ENCODE measurements at regions not wholly inside any gene's neighbourhood (a gene's known extent, or its start where the extent isn't known, plus 50 kb on each side); places are given as distances from the start of the nearest gene placed in this dataset.

- no peak overlapping the region for H3K27ac ChIP-seq
Observed at GRCh38 chr4:174131901-174132300, 151.6 kb downstream of the FBXO8 start.

GRCh38 chr4:174122705-174123104 is 160.8 kb downstream of the FBXO8 start:
- no peak overlapping the region for H3K27ac ChIP-seq

More at GRCh38 chr4:174131901-174132300, 151.6 kb downstream of the FBXO8 start:
- no peak overlapping the region for H3K4me3 ChIP-seq

GRCh38 chr4:174120446-174121295 is 162.8 kb downstream of the FBXO8 start:
- peak overlapping the region in 4 of 7 experiments; percentile 9 to 39 (median 12) for H3K4me3 ChIP-seq

More at GRCh38 chr4:174122705-174123104, 160.8 kb downstream of the FBXO8 start:
- H3K4me3 ChIP-seq = no peak overlapping the region

GRCh38 chr4:174119830-174120229 is 163.6 kb downstream of the FBXO8 start:
- Histone ChIP-seq H3K27ac (no peak overlapping the region), H3K4me3 (peak overlapping the region in 3 of 7 experiments; percentile 11 to 39 (median 13))

More at GRCh38 chr4:174120446-174121295, 162.8 kb downstream of the FBXO8 start:
- no peak overlapping the region for H3K27ac ChIP-seq

- no peak overlapping the region for H3K27ac ChIP-seq
- H3K4me3 ChIP-seq = no peak overlapping the region
Observed at GRCh38 chr4:174119051-174119450, 164.4 kb downstream of the FBXO8 start.

- no peak overlapping the region for H3K4me3 ChIP-seq
- H3K27ac ChIP-seq = no peak overlapping the region
Observed at GRCh38 chr4:174118171-174118570, 165.3 kb downstream of the FBXO8 start.

- no peak overlapping the region for H3K4me3 ChIP-seq
- no peak overlapping the region for H3K27ac ChIP-seq
Observed at GRCh38 chr4:174117445-174117844, 166.0 kb downstream of the FBXO8 start.

GRCh38 chr4:174116021-174116420 is 167.4 kb downstream of the FBXO8 start:
- no peak overlapping the region for H3K27ac ChIP-seq
- no peak overlapping the region for H3K4me3 ChIP-seq

GRCh38 chr4:174111422-174111821 is 172.0 kb downstream of the FBXO8 start:
- H3K27ac ChIP-seq = no peak overlapping the region

GRCh38 chr4:174110180-174110579 is 173.3 kb downstream of the FBXO8 start:
- no peak overlapping the region for H3K4me3 ChIP-seq
- H3K27ac ChIP-seq = no peak overlapping the region

More at GRCh38 chr4:174111422-174111821, 172.0 kb downstream of the FBXO8 start:
- no peak overlapping the region for H3K4me3 ChIP-seq

- Histone ChIP-seq H3K27ac (no peak overlapping the region), H3K4me3 (no peak overlapping the region)
Observed at GRCh38 chr4:174107746-174108354, 175.6 kb downstream of the FBXO8 start.

- no peak overlapping the region for H3K27ac ChIP-seq
Observed at GRCh38 chr4:174105202-174105601, 178.3 kb downstream of the FBXO8 start.

GRCh38 chr4:174100910-174101309 is 182.6 kb downstream of the FBXO8 start:
- Histone ChIP-seq H3K4me3 (no peak overlapping the region), H3K27ac (no peak overlapping the region)

More at GRCh38 chr4:174105202-174105601, 178.3 kb downstream of the FBXO8 start:
- H3K4me3 ChIP-seq = no peak overlapping the region

- Histone ChIP-seq H3K4me3 (no peak overlapping the region), H3K27ac (no peak overlapping the region)
Observed at GRCh38 chr4:174099712-174100111, 183.8 kb downstream of the FBXO8 start.

GRCh38 chr4:174096999-174097398 is 186.5 kb downstream of the FBXO8 start:
- no peak overlapping the region for H3K27ac ChIP-seq
- H3K4me3 ChIP-seq = no peak overlapping the region

- Histone ChIP-seq H3K27ac (no peak overlapping the region), H3K4me3 (no peak overlapping the region)
Observed at GRCh38 chr4:174096456-174096855, 187.0 kb downstream of the FBXO8 start.

GRCh38 chr4:174091130-174091529 is 192.3 kb downstream of the FBXO8 start:
- Histone ChIP-seq H3K4me3 (no peak overlapping the region), H3K27ac (no peak overlapping the region)

- no peak overlapping the region for H3K27ac ChIP-seq
- no peak overlapping the region for H3K4me3 ChIP-seq
Observed at GRCh38 chr4:174089711-174090110, 193.8 kb downstream of the FBXO8 start.

- no peak overlapping the region for H3K27ac ChIP-seq
- no peak overlapping the region for H3K4me3 ChIP-seq
Observed at GRCh38 chr4:174088795-174089194, 194.7 kb downstream of the FBXO8 start.

- no peak overlapping the region for H3K4me3 ChIP-seq
- H3K27ac ChIP-seq = no peak overlapping the region
Observed at GRCh38 chr4:174086829-174087799, 196.4 kb downstream of the FBXO8 start.
